ENCODE measurements at regions not wholly inside any gene's neighbourhood (a gene's known extent, or its start where the extent isn't known, plus 50 kb on each side); places are given as distances from the start of the nearest gene placed in this dataset.
"Not testable (repeated sequence)": the region's sequence is repeated elsewhere in the genome, so short reads cannot be mapped to it uniquely, and the experiment has no call there.

- Histone ChIP-seq H3K36me3 (no peaks in the 10 kb centered on the region), H3K27me3 (no peaks in the 10 kb centered on the region), H3K27ac (no peak overlapping the region), H3K9ac (ENCODE audit: low read depth in 2 of 2, low read length in 2 of 2) (no peak overlapping the region), H3K9me3 (no peaks in the 10 kb centered on the region), H3K4me1 (no peaks in the 10 kb centered on the region), H3K4me3 (no peak overlapping the region)
- intact Hi-C loops (cut with DNase I): no loop called here
- no peak for DNase-seq
- TF ChIP-seq, protein P1, sequence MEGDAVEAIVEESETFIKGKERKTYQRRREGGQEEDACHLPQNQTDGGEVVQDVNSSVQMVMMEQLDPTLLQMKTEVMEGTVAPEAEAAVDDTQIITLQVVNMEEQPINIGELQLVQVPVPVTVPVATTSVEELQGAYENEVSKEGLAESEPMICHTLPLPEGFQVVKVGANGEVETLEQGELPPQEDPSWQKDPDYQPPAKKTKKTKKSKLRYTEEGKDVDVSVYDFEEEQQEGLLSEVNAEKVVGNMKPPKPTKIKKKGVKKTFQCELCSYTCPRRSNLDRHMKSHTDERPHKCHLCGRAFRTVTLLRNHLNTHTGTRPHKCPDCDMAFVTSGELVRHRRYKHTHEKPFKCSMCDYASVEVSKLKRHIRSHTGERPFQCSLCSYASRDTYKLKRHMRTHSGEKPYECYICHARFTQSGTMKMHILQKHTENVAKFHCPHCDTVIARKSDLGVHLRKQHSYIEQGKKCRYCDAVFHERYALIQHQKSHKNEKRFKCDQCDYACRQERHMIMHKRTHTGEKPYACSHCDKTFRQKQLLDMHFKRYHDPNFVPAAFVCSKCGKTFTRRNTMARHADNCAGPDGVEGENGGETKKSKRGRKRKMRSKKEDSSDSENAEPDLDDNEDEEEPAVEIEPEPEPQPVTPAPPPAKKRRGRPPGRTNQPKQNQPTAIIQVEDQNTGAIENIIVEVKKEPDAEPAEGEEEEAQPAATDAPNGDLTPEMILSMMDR (IDR thresholded peaks at IDR 0.05): no peak
These were observed 210.3 kb downstream of the RAP2B start for GRCh38 chr3:153372326-153372725.

GRCh38 chr3:153373606-153374005, 211.6 kb downstream of the RAP2B start:
- no peaks in the 10 kb centered on the region for H3K4me1 ChIP-seq
- DNase-seq: no peak
- no peak overlapping the region for H3K27ac ChIP-seq
- no peak overlapping the region for H3K4me3 ChIP-seq
- no peak overlapping the region for H3K9ac ChIP-seq (ENCODE audit: low read depth in 2 of 2, low read length in 2 of 2)
- TF ChIP-seq, protein P1 (IDR thresholded peaks at IDR 0.05): no peak
- H3K36me3 ChIP-seq: no peaks in the 10 kb centered on the region
- no peaks in the 10 kb centered on the region for H3K9me3 ChIP-seq
- intact Hi-C loops (cut with DNase I): no loop called here
- H3K27me3 ChIP-seq: no peaks in the 10 kb centered on the region

DNA sequence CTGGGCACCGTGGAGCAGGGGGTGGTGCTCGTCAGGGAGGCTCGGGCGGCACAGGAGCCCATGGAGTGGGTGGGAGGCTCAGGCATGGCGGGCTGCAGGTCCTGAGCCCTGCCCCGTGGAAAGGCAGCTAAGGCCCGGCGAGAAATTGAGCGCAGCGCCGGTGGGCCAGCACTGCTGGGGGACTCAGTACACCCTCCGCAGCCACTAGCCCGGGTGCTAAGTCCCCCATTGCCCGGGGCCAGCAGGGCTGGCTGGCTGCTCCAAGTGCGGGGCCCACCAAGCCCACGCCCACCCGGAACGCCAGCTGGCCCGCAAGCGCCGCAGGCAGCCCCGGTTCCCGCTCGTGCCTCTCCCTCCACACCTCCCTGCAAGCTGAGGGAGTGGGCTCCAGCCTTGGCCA, 216.3 kb downstream of the RAP2B start:
- H3K4me3 ChIP-seq; H3K36me3 ChIP-seq; H3K27ac ChIP-seq; H3K9me3 ChIP-seq; DNase-seq; H3K9ac ChIP-seq (ENCODE audit: low read depth in 2 of 2, low read length in 2 of 2); intact Hi-C loops (cut with DNase I); H3K4me1 ChIP-seq; H3K27me3 ChIP-seq: not testable (repeated sequence)

DNA sequence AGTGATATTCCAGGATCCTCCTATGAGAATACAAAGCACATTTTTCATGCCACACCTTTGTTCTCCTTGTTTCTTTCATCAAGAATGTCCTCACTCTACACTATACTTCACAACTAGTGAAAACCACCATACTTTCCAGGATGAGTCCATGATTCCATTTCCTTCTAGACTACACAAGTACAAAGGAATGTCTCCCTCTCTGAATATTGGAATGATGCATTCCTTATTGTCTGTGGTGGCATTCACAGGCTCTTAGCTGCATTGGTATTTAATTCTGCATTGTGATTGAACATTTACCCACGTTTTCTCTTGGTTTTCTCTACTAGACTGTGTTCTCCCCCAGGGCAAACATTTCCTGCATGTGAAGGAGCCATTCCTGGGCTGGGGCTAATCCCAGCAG, 217.5 kb downstream of the RAP2B start:
- no peak for DNase-seq
- intact Hi-C loops (cut with DNase I): no loop called here

DNA sequence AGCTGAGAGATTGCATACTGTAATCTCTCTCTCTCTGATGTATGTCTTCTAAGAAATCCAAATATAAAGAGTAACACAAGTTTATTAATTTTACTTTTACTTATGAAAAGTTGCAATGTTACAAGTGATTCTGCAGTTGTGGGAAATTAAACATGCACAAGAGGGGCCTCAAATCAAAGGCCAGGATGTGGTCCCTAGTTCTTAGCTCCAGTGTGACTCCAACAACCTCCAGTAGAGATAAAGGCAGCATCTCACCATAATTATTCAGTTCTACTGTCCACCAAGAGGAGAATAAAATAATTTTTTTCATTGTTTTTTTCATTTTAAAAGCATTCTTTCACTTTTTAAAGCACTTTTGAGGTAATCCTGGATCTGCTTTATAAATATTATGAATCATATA, 223.3 kb downstream of the RAP2B start:
- TF ChIP-seq, protein P1 (IDR thresholded peaks at IDR 0.05): no peak
- Histone ChIP-seq H3K27ac (no peak overlapping the region), H3K4me3 (no peak overlapping the region), H3K4me1 (no peaks in the 10 kb centered on the region), H3K9me3 (no peaks in the 10 kb centered on the region), H3K36me3 (no peaks in the 10 kb centered on the region), H3K9ac (ENCODE audit: low read depth in 2 of 2, low read length in 2 of 2) (no peak overlapping the region), H3K27me3 (no peaks in the 10 kb centered on the region)
- DNase-seq: no peak
- intact Hi-C loops (cut with DNase I): no loop called here

More for the DNA sequence above, 217.5 kb downstream of the RAP2B start:
- no peak overlapping the region for H3K4me3 ChIP-seq
- no peaks in the 10 kb centered on the region for H3K27me3 ChIP-seq
- H3K9ac ChIP-seq (ENCODE audit: low read depth in 2 of 2, low read length in 2 of 2): no peak overlapping the region
- no peaks in the 10 kb centered on the region for H3K4me1 ChIP-seq
- H3K27ac ChIP-seq: no peak overlapping the region
- TF ChIP-seq, protein P1 (IDR thresholded peaks at IDR 0.05): no peak
- H3K9me3 ChIP-seq: no peaks in the 10 kb centered on the region
- no peaks in the 10 kb centered on the region for H3K36me3 ChIP-seq

DNA sequence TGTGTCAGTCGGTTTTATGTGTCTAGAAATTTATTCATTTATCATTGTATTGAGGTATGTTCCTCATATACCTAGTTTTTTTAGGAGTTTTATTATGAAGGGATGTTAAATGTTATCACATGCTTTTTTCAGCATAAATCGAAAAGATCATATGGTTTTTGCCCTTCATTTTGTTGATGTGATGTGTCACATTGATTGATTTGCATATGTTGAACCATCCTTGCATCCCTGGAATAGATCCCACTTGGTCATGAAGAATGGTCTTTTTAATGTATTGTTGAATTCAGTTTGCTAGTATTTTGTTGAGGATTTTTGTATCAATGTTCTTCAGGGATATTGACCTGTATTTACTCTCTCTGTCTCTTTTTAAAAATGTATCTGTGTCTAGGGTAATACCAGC, 230.3 kb downstream of the RAP2B start:
- Histone ChIP-seq H3K27ac (no peak overlapping the region), H3K9me3 (no peaks in the 10 kb centered on the region), H3K36me3 (no peaks in the 10 kb centered on the region), H3K27me3 (no peaks in the 10 kb centered on the region), H3K4me1 (no peaks in the 10 kb centered on the region), H3K4me3 (no peak overlapping the region), H3K9ac (ENCODE audit: low read depth in 2 of 2, low read length in 2 of 2) (no peak overlapping the region)
- DNase-seq: no peak
- intact Hi-C loops (cut with DNase I): no loop called here
- TF ChIP-seq, protein P1 (IDR thresholded peaks at IDR 0.05): no peak

Measured in colonic mucosa (tissue), 4 donors.